Activated naive CD8-positive, alpha-beta T cell (primary cell): ENCODE measurements at regions not wholly inside any gene's neighbourhood (a gene's known extent, or its start where the extent isn't known, plus 50 kb on each side); places are given as distances from the start of the nearest gene placed in this dataset.
"Not testable (repeated sequence)": the region's sequence is repeated elsewhere in the genome, so short reads cannot be mapped to it uniquely, and the experiment has no call there.

ENCODE experiments used
- H3K27ac Mint-ChIP-seq: one replicate; pipeline ENCODE4 v1.8.0; 2021; ENCODE audit warnings: mixed read lengths
- H3K27me3 Mint-ChIP-seq: one replicate; pipeline ENCODE4 v1.8.0; 2021; ENCODE audit warnings: mixed read lengths
- H3K36me3 Mint-ChIP-seq: one replicate; pipeline ENCODE4 v1.8.0; 2021; ENCODE audit warnings: mixed read lengths
- H3K4me1 Mint-ChIP-seq: one replicate; pipeline ENCODE4 v1.8.0; 2021; ENCODE audit warnings: low read depth, mixed read lengths
- H3K4me3 Mint-ChIP-seq: one replicate; pipeline ENCODE4 v1.8.0; 2021; ENCODE audit warnings: mild to moderate bottlenecking, mixed read lengths
- H3K9me3 Mint-ChIP-seq: one replicate; pipeline ENCODE4 v1.8.0; 2021; ENCODE audit warnings: low read depth, mixed read lengths

- Mint-ChIP-seq H3K36me3 (no peaks in the 10 kb centered on the region), H3K27ac (no peak overlapping the region), H3K27me3 (no peaks in the 10 kb centered on the region), H3K9me3 (peaks cover 3% of the 10 kb centered on the region), H3K4me3 (no peak overlapping the region), H3K4me1 (no peaks in the 10 kb centered on the region)
These were observed 1491.7 kb downstream of the GRIK2 start for GRCh38 chr6:102885165-102885564.

GRCh38 chr6:102853249-102853955, 1459.9 kb downstream of the GRIK2 start:
- H3K4me3 Mint-ChIP-seq = no peak overlapping the region
- no peaks in the 10 kb centered on the region for H3K4me1 Mint-ChIP-seq
- H3K27ac Mint-ChIP-seq = no peak overlapping the region

GRCh38 chr6:102848796-102849195, 1455.3 kb downstream of the GRIK2 start:
- H3K4me1 Mint-ChIP-seq = no peaks in the 10 kb centered on the region
- H3K27ac Mint-ChIP-seq = no peak overlapping the region
- no peaks in the 10 kb centered on the region for H3K27me3 Mint-ChIP-seq
- no peaks in the 10 kb centered on the region for H3K36me3 Mint-ChIP-seq
- H3K4me3 Mint-ChIP-seq = no peak overlapping the region
- peaks cover 8% of the 10 kb centered on the region for H3K9me3 Mint-ChIP-seq

More at GRCh38 chr6:102853249-102853955, 1459.9 kb downstream of the GRIK2 start:
- H3K9me3 Mint-ChIP-seq = no peaks in the 10 kb centered on the region
- H3K27me3 Mint-ChIP-seq = no peaks in the 10 kb centered on the region
- H3K36me3 Mint-ChIP-seq = no peaks in the 10 kb centered on the region

- H3K9me3 Mint-ChIP-seq = peaks cover 8% of the 10 kb centered on the region
- H3K4me1 Mint-ChIP-seq = no peaks in the 10 kb centered on the region
- H3K4me3 Mint-ChIP-seq = no peak overlapping the region
- no peak overlapping the region for H3K27ac Mint-ChIP-seq
- no peaks in the 10 kb centered on the region for H3K27me3 Mint-ChIP-seq
- H3K36me3 Mint-ChIP-seq = no peaks in the 10 kb centered on the region
These were observed 1454.7 kb downstream of the GRIK2 start for GRCh38 chr6:102848210-102848609.

GRCh38 chr6:102841060-102841459, 1447.6 kb downstream of the GRIK2 start:
- Mint-ChIP-seq H3K36me3 (no peaks in the 10 kb centered on the region), H3K4me3 (no peak overlapping the region), H3K27ac (no peak overlapping the region), H3K4me1 (no peaks in the 10 kb centered on the region), H3K9me3 (peaks cover 11% of the 10 kb centered on the region), H3K27me3 (no peaks in the 10 kb centered on the region)

- Mint-ChIP-seq H3K27ac (no peak overlapping the region), H3K36me3 (no peaks in the 10 kb centered on the region), H3K4me1 (no peaks in the 10 kb centered on the region), H3K4me3 (no peak overlapping the region), H3K27me3 (no peaks in the 10 kb centered on the region), H3K9me3 (no peaks in the 10 kb centered on the region)
These were observed 1438.5 kb downstream of the GRIK2 start for GRCh38 chr6:102832021-102832420.

GRCh38 chr6:102820098-102820497, 1426.6 kb downstream of the GRIK2 start:
- H3K4me3 Mint-ChIP-seq = no peak overlapping the region
- H3K9me3 Mint-ChIP-seq = peaks cover 5% of the 10 kb centered on the region
- H3K4me1 Mint-ChIP-seq = no peaks in the 10 kb centered on the region

GRCh38 chr6:102815207-102815606, 1421.7 kb downstream of the GRIK2 start:
- Mint-ChIP-seq H3K4me3 (no peak overlapping the region), H3K9me3 (peaks cover 5% of the 10 kb centered on the region), H3K27me3 (no peaks in the 10 kb centered on the region), H3K4me1 (no peaks in the 10 kb centered on the region), H3K27ac (no peak overlapping the region), H3K36me3 (no peaks in the 10 kb centered on the region)

More at GRCh38 chr6:102820098-102820497, 1426.6 kb downstream of the GRIK2 start:
- Mint-ChIP-seq H3K36me3 (no peaks in the 10 kb centered on the region), H3K27me3 (no peaks in the 10 kb centered on the region), H3K27ac (no peak overlapping the region)

GRCh38 chr6:102813489-102814275, 1420.2 kb downstream of the GRIK2 start:
- Mint-ChIP-seq H3K4me1 (no peaks in the 10 kb centered on the region), H3K27me3 (no peaks in the 10 kb centered on the region), H3K4me3 (no peak overlapping the region), H3K27ac (no peak overlapping the region), H3K36me3 (no peaks in the 10 kb centered on the region), H3K9me3 (no peaks in the 10 kb centered on the region)

GRCh38 chr6:102812242-102812641, 1418.7 kb downstream of the GRIK2 start:
- Mint-ChIP-seq H3K27me3 (no peaks in the 10 kb centered on the region), H3K4me1 (no peaks in the 10 kb centered on the region), H3K9me3 (no peaks in the 10 kb centered on the region), H3K27ac (no peak overlapping the region), H3K4me3 (no peak overlapping the region), H3K36me3 (no peaks in the 10 kb centered on the region)

GRCh38 chr6:102808944-102809505, 1415.5 kb downstream of the GRIK2 start:
- not testable (repeated sequence) for H3K27ac Mint-ChIP-seq, H3K36me3 Mint-ChIP-seq, H3K9me3 Mint-ChIP-seq, H3K27me3 Mint-ChIP-seq, H3K4me1 Mint-ChIP-seq, H3K4me3 Mint-ChIP-seq

GRCh38 chr6:102799051-102799450, 1405.5 kb downstream of the GRIK2 start:
- Mint-ChIP-seq H3K27me3 (no peaks in the 10 kb centered on the region), H3K27ac (no peak overlapping the region), H3K36me3 (no peaks in the 10 kb centered on the region), H3K9me3 (peaks cover 4% of the 10 kb centered on the region), H3K4me3 (no peak overlapping the region), H3K4me1 (no peaks in the 10 kb centered on the region)

- peaks cover 4% of the 10 kb centered on the region for H3K9me3 Mint-ChIP-seq
- H3K36me3 Mint-ChIP-seq = no peaks in the 10 kb centered on the region
- H3K27ac Mint-ChIP-seq = no peak overlapping the region
- H3K4me3 Mint-ChIP-seq = no peak overlapping the region
- no peaks in the 10 kb centered on the region for H3K4me1 Mint-ChIP-seq
- H3K27me3 Mint-ChIP-seq = no peaks in the 10 kb centered on the region
These were observed 1405.1 kb downstream of the GRIK2 start for GRCh38 chr6:102798636-102799035.

- Mint-ChIP-seq H3K36me3 (no peaks in the 10 kb centered on the region), H3K4me1 (no peaks in the 10 kb centered on the region), H3K4me3 (no peak overlapping the region), H3K27ac (no peak overlapping the region), H3K27me3 (no peaks in the 10 kb centered on the region), H3K9me3 (no peaks in the 10 kb centered on the region)
These were observed 1400.2 kb downstream of the GRIK2 start for GRCh38 chr6:102793752-102794151.

GRCh38 chr6:102774326-102774725, 1380.8 kb downstream of the GRIK2 start:
- Mint-ChIP-seq H3K9me3 (peaks cover 12% of the 10 kb centered on the region), H3K27ac (no peak overlapping the region), H3K27me3 (no peaks in the 10 kb centered on the region), H3K36me3 (no peaks in the 10 kb centered on the region), H3K4me3 (no peak overlapping the region), H3K4me1 (no peaks in the 10 kb centered on the region)
